ENCODE measurements at regions not wholly inside any gene's neighbourhood (a gene's known extent, or its start where the extent isn't known, plus 50 kb on each side); places are given as distances from the start of the nearest gene placed in this dataset.
"Not testable (repeated sequence)": the region's sequence is repeated elsewhere in the genome, so short reads cannot be mapped to it uniquely, and the experiment has no call there.

- no peaks in the 10 kb centered on the region for H3K36me3 ChIP-seq (ENCODE audit: insufficient read depth, low read length)
- H3K27me3 ChIP-seq (ENCODE audit: control insufficient read depth in 1 of 2, insufficient read depth in 2 of 2, low read length in 2 of 2) = no peaks in the 10 kb centered on the region
- Mint-ChIP-seq H3K4me1 (ENCODE audit: low read depth) (no peaks in the 10 kb centered on the region), H3K4me3 (no peak overlapping the region), H3K9me3 (no peaks in the 10 kb centered on the region), H3K36me3 (ENCODE audit: low read depth) (no peaks in the 10 kb centered on the region), H3K27me3 (no peaks in the 10 kb centered on the region), H3K27ac (no peak overlapping the region)
- intact Hi-C loops (cut with DNase I, micrococcal nuclease) = no loop called here
- H3K27ac ChIP-seq (ENCODE audit: low read depth in 1 of 2, low read length in 2 of 2) = no peak overlapping the region
- TF ChIP-seq CTCF (IDR thresholded peaks at IDR 0.05) = no peak
- POLR2A ChIA-PET = no interaction called here
- ATAC-seq (ENCODE audit: poor library complexity) (no peak), DNase-seq (no peak)
- no peak overlapping the region for H3K4me3 ChIP-seq (ENCODE audit: low read length)
- CTCF ChIA-PET = no interaction called here
- peaks cover 0 to 11% of the 10 kb centered on the region in 2 experiments for H3K9me3 ChIP-seq (ENCODE audit: control insufficient read depth in 1 of 2, insufficient read depth in 1 of 2, low read length in 2 of 2)
- H3K4me1 ChIP-seq (ENCODE audit: insufficient read depth, low read length) = no peaks in the 10 kb centered on the region
These were observed 295.2 kb upstream of the HS6ST1 start for GRCh38 chr2:128613876-128614275.

- not testable (repeated sequence) for H3K9me3 Mint-ChIP-seq
These were observed 296.2 kb upstream of the HS6ST1 start for GRCh38 chr2:128614907-128615306.

GRCh38 chr2:128615571-128615970, 296.9 kb upstream of the HS6ST1 start:
- ATAC-seq (ENCODE audit: poor library complexity) (no peak), DNase-seq (no peak)
- Histone ChIP-seq H3K36me3 (ENCODE audit: insufficient read depth, low read length) (no peaks in the 10 kb centered on the region), H3K9me3 (ENCODE audit: control insufficient read depth in 1 of 2, insufficient read depth in 1 of 2, low read length in 2 of 2) (peaks cover 0 to 11% of the 10 kb centered on the region in 2 experiments), H3K27me3 (ENCODE audit: control insufficient read depth in 1 of 2, insufficient read depth in 2 of 2, low read length in 2 of 2) (no peaks in the 10 kb centered on the region), H3K27ac (ENCODE audit: low read depth in 1 of 2, low read length in 2 of 2) (no peak overlapping the region), H3K4me3 (ENCODE audit: low read length) (no peak overlapping the region), H3K4me1 (ENCODE audit: insufficient read depth, low read length) (no peaks in the 10 kb centered on the region)
- H3K4me1 Mint-ChIP-seq (ENCODE audit: low read depth) = no peaks in the 10 kb centered on the region
- intact Hi-C loops (cut with DNase I, micrococcal nuclease) = no loop called here
- H3K27ac Mint-ChIP-seq = no peak overlapping the region
- CTCF ChIA-PET = no interaction called here
- H3K4me3 Mint-ChIP-seq = no peak overlapping the region
- no peaks in the 10 kb centered on the region for H3K27me3 Mint-ChIP-seq
- no peak for TF ChIP-seq CTCF (IDR thresholded peaks at IDR 0.05)
- no peaks in the 10 kb centered on the region for H3K9me3 Mint-ChIP-seq
- POLR2A ChIA-PET = no interaction called here
- no peaks in the 10 kb centered on the region for H3K36me3 Mint-ChIP-seq (ENCODE audit: low read depth)

More at GRCh38 chr2:128614907-128615306, 296.2 kb upstream of the HS6ST1 start:
- POLR2A ChIA-PET; H3K4me3 ChIP-seq (ENCODE audit: low read length); DNase-seq; H3K27ac ChIP-seq (ENCODE audit: low read depth in 1 of 2, low read length in 2 of 2); CTCF ChIA-PET; H3K27me3 Mint-ChIP-seq; H3K4me1 ChIP-seq (ENCODE audit: insufficient read depth, low read length); ATAC-seq (ENCODE audit: poor library complexity); H3K36me3 Mint-ChIP-seq (ENCODE audit: low read depth); H3K36me3 ChIP-seq (ENCODE audit: insufficient read depth, low read length); intact Hi-C loops (cut with DNase I, micrococcal nuclease); H3K27ac Mint-ChIP-seq; H3K4me3 Mint-ChIP-seq; H3K27me3 ChIP-seq (ENCODE audit: control insufficient read depth in 1 of 2, insufficient read depth in 2 of 2, low read length in 2 of 2); H3K4me1 Mint-ChIP-seq (ENCODE audit: low read depth): not testable (repeated sequence)
- H3K9me3 ChIP-seq (ENCODE audit: control insufficient read depth in 1 of 2, insufficient read depth in 1 of 2, low read length in 2 of 2) = peaks cover 0 to 11% of the 10 kb centered on the region in 2 experiments

- Mint-ChIP-seq H3K4me1 (ENCODE audit: low read depth) (no peaks in the 10 kb centered on the region), H3K36me3 (ENCODE audit: low read depth) (no peaks in the 10 kb centered on the region), H3K9me3 (no peaks in the 10 kb centered on the region), H3K27me3 (no peaks in the 10 kb centered on the region), H3K27ac (no peak overlapping the region), H3K4me3 (no peak overlapping the region)
- ChIA-PET CTCF (no interaction called here), POLR2A (no interaction called here)
- no peaks in the 10 kb centered on the region for H3K27me3 ChIP-seq (ENCODE audit: control insufficient read depth in 1 of 2, insufficient read depth in 2 of 2, low read length in 2 of 2)
- ATAC-seq (ENCODE audit: poor library complexity) = no peak
- H3K4me3 ChIP-seq (ENCODE audit: low read length) = no peak overlapping the region
- DNase-seq = no peak
- H3K4me1 ChIP-seq (ENCODE audit: insufficient read depth, low read length) = no peaks in the 10 kb centered on the region
- intact Hi-C loops (cut with DNase I, micrococcal nuclease) = no loop called here
- TF ChIP-seq CTCF (IDR thresholded peaks at IDR 0.05) = no peak
- H3K27ac ChIP-seq (ENCODE audit: low read depth in 1 of 2, low read length in 2 of 2) = no peak overlapping the region
- H3K9me3 ChIP-seq (ENCODE audit: control insufficient read depth in 1 of 2, insufficient read depth in 1 of 2, low read length in 2 of 2) = peaks cover 0 to 11% of the 10 kb centered on the region in 2 experiments
- no peaks in the 10 kb centered on the region for H3K36me3 ChIP-seq (ENCODE audit: insufficient read depth, low read length)
These were observed 298.4 kb upstream of the HS6ST1 start for GRCh38 chr2:128617029-128617590.

Data from CD4-positive, alpha-beta T cell (primary cell).